ENCODE measurements at regions not wholly inside any gene's neighbourhood (a gene's known extent, or its start where the extent isn't known, plus 50 kb on each side); places are given as distances from the start of the nearest gene placed in this dataset.
A peak's percentile ranks its signal among the peaks of the same experiment; 100 is the strongest.

DNA sequence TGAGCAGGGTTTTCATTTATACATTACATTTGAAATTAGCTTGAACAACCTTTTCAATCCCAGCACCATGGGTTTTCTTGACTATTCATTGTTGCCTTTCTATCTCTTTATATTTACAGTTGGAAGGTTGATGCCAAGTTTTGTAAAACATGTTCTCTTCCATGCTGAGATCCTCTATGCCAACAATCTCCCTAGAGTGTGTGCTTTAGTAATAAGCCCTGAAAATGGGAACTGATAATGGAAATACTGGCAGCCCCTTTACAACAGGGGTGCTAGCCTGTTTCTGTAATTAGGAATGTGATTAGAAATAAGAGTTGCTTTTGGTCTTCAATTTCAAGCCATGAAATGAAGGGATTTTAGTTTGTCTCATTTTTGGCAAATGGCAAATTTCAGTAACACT, 239.9 kb upstream of the NAALADL2 start:
- no peaks in the 10 kb centered on the region for H3K27me3 ChIP-seq (ENCODE audit: control insufficient read depth, insufficient read depth, low read length)
- POLR2A ChIA-PET, result no interaction called here
- CTCF ChIA-PET, result no interaction called here
- no peak overlapping the region for H3K27ac ChIP-seq (ENCODE audit: low read length)
- intact Hi-C loops (cut with micrococcal nuclease; ENCODE audit: unreplicated experiment) (no loop called here), in situ Hi-C loops (cut with HindIII; ENCODE audit: low pct_unique_long_range_greater_than_20kb, low sequenced_read_pairs) (no loop called here)
- H3K9me3 ChIP-seq (ENCODE audit: control insufficient read depth, insufficient read depth, low read depth, low read length), result no peaks in the 10 kb centered on the region
- no peak overlapping the region for H3K4me3 ChIP-seq (ENCODE audit: low read depth in 2 of 2, low read length in 2 of 2)
- no peaks in the 10 kb centered on the region for H3K36me3 ChIP-seq (ENCODE audit: control insufficient read depth, insufficient read depth, low read length)
- TF ChIP-seq, protein P1, sequence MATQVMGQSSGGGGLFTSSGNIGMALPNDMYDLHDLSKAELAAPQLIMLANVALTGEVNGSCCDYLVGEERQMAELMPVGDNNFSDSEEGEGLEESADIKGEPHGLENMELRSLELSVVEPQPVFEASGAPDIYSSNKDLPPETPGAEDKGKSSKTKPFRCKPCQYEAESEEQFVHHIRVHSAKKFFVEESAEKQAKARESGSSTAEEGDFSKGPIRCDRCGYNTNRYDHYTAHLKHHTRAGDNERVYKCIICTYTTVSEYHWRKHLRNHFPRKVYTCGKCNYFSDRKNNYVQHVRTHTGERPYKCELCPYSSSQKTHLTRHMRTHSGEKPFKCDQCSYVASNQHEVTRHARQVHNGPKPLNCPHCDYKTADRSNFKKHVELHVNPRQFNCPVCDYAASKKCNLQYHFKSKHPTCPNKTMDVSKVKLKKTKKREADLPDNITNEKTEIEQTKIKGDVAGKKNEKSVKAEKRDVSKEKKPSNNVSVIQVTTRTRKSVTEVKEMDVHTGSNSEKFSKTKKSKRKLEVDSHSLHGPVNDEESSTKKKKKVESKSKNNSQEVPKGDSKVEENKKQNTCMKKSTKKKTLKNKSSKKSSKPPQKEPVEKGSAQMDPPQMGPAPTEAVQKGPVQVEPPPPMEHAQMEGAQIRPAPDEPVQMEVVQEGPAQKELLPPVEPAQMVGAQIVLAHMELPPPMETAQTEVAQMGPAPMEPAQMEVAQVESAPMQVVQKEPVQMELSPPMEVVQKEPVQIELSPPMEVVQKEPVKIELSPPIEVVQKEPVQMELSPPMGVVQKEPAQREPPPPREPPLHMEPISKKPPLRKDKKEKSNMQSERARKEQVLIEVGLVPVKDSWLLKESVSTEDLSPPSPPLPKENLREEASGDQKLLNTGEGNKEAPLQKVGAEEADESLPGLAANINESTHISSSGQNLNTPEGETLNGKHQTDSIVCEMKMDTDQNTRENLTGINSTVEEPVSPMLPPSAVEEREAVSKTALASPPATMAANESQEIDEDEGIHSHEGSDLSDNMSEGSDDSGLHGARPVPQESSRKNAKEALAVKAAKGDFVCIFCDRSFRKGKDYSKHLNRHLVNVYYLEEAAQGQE (IDR thresholded peaks at IDR 0.05; ENCODE audit: insufficient read depth in 1 of 2, low read depth in 2 of 2, low read length in 1 of 2), result no peak
- TF ChIP-seq TCF7L2 (IDR thresholded peaks at IDR 0.05; ENCODE audit: low read depth, low read length) (no peak), POLR2AphosphoS5 (IDR thresholded peaks at IDR 0.05; ENCODE audit: low read depth, low read length) (no peak), SIN3A (IDR thresholded peaks at IDR 0.05; ENCODE audit: borderline replicate concordance, insufficient read depth, low read depth, low read length) (no peak)
- TF ChIP-seq, protein P2, sequence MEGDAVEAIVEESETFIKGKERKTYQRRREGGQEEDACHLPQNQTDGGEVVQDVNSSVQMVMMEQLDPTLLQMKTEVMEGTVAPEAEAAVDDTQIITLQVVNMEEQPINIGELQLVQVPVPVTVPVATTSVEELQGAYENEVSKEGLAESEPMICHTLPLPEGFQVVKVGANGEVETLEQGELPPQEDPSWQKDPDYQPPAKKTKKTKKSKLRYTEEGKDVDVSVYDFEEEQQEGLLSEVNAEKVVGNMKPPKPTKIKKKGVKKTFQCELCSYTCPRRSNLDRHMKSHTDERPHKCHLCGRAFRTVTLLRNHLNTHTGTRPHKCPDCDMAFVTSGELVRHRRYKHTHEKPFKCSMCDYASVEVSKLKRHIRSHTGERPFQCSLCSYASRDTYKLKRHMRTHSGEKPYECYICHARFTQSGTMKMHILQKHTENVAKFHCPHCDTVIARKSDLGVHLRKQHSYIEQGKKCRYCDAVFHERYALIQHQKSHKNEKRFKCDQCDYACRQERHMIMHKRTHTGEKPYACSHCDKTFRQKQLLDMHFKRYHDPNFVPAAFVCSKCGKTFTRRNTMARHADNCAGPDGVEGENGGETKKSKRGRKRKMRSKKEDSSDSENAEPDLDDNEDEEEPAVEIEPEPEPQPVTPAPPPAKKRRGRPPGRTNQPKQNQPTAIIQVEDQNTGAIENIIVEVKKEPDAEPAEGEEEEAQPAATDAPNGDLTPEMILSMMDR (IDR thresholded peaks at IDR 0.05), result no peak
- BruUV-seq (replicated peaks), result no TSS peak
- H3K4me1 ChIP-seq (ENCODE audit: control insufficient read depth, insufficient read depth, low read length), result no peaks in the 10 kb centered on the region
- DNase-seq (ENCODE audit: low read depth, low spot score) (no peak), ATAC-seq (no peak)

DNA sequence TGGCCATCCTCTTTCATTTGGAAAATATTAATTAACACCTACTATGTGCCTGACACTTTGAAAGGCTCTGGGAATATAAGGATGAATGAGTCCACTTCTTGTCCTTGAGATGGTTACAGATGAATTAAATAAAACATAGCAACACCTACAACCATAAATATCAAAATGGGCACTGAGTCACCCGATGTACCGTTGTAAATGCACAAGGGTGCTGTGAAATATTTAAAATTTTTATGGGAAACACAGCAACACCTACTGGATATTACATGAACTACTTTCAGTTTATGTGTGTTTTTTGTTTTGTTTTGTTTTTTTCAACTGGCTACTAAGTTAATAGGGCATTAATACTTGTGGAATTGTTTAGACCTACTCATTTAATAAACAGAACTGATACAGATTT, 239.0 kb upstream of the NAALADL2 start:
- H3K4me1 ChIP-seq (ENCODE audit: control insufficient read depth, insufficient read depth, low read length), result no peaks in the 10 kb centered on the region
- TF ChIP-seq TCF7L2 (IDR thresholded peaks at IDR 0.05; ENCODE audit: low read depth, low read length), result no peak
- TF ChIP-seq, protein P2 (IDR thresholded peaks at IDR 0.05), result peak; percentile 44; the same call in 1 of the 2 replicates
- DNase-seq (ENCODE audit: low read depth, low spot score) (no peak), ATAC-seq (no peak)
- H3K36me3 ChIP-seq (ENCODE audit: control insufficient read depth, insufficient read depth, low read length), result no peaks in the 10 kb centered on the region
- CTCF ChIA-PET, result no interaction called here
- intact Hi-C loops (cut with micrococcal nuclease; ENCODE audit: unreplicated experiment) (no loop called here), in situ Hi-C loops (cut with HindIII; ENCODE audit: low pct_unique_long_range_greater_than_20kb, low sequenced_read_pairs) (no loop called here)
- H3K27me3 ChIP-seq (ENCODE audit: control insufficient read depth, insufficient read depth, low read length), result no peaks in the 10 kb centered on the region
- POLR2A ChIA-PET, result no interaction called here
- H3K4me3 ChIP-seq (ENCODE audit: low read depth in 2 of 2, low read length in 2 of 2), result no peak overlapping the region
- no peaks in the 10 kb centered on the region for H3K9me3 ChIP-seq (ENCODE audit: control insufficient read depth, insufficient read depth, low read depth, low read length)
- BruUV-seq (replicated peaks), result no TSS peak
- no peak overlapping the region for H3K27ac ChIP-seq (ENCODE audit: low read length)
